HG02623 (cell line): ENCODE measurements at regions not wholly inside any gene's neighbourhood (a gene's known extent, or its start where the extent isn't known, plus 50 kb on each side); places are given as distances from the start of the nearest gene placed in this dataset.
"Not testable (repeated sequence)": the region's sequence is repeated elsewhere in the genome, so short reads cannot be mapped to it uniquely, and the experiment has no call there.

Experiments
- ATAC-seq: cut with Tn5 transposase; IDR thresholded peaks from one replicate; pipeline ENCODE4 v1.9.1; 2021; ENCODE audit warnings: moderate library complexity; ENCODE audit not compliant: unreplicated experiment

GRCh38 chr3:87621667-87622066, 345.3 kb upstream of the POU1F1 start:
- ATAC-seq: no peak

- ATAC-seq: no peak
Observed at GRCh38 chr3:87615506-87615905, 339.1 kb upstream of the POU1F1 start.

- ATAC-seq: no peak
Observed at GRCh38 chr3:87614998-87615397, 338.6 kb upstream of the POU1F1 start.

- ATAC-seq: no peak
Observed at GRCh38 chr3:87607234-87607633, 330.9 kb upstream of the POU1F1 start.

GRCh38 chr3:87595798-87596197, 319.4 kb upstream of the POU1F1 start:
- ATAC-seq: no peak

- no peak for ATAC-seq
Observed at GRCh38 chr3:87581240-87581639, 304.9 kb upstream of the POU1F1 start.

- ATAC-seq: no peak
Observed at GRCh38 chr3:87576752-87577151, 300.4 kb upstream of the POU1F1 start.

- ATAC-seq: no peak
Observed at GRCh38 chr3:87575550-87575949, 299.2 kb upstream of the POU1F1 start.

- ATAC-seq: no peak
Observed at GRCh38 chr3:87568331-87568730, 291.9 kb upstream of the POU1F1 start.

GRCh38 chr3:87564438-87564837, 288.1 kb upstream of the POU1F1 start:
- ATAC-seq: no peak

GRCh38 chr3:87563712-87564111, 287.3 kb upstream of the POU1F1 start:
- no peak for ATAC-seq

GRCh38 chr3:87558492-87558891, 282.1 kb upstream of the POU1F1 start:
- ATAC-seq: no peak

GRCh38 chr3:87555290-87555689, 278.9 kb upstream of the POU1F1 start:
- ATAC-seq: no peak

- no peak for ATAC-seq
Observed at GRCh38 chr3:87553058-87553457, 276.7 kb upstream of the POU1F1 start.

- no peak for ATAC-seq
Observed at GRCh38 chr3:87550892-87551291, 274.5 kb upstream of the POU1F1 start.

GRCh38 chr3:87549208-87549607, 272.8 kb upstream of the POU1F1 start:
- no peak for ATAC-seq

- no peak for ATAC-seq
Observed at GRCh38 chr3:87548271-87548670, 271.9 kb upstream of the POU1F1 start.

GRCh38 chr3:87546216-87546615, 269.8 kb upstream of the POU1F1 start:
- no peak for ATAC-seq

- ATAC-seq: not testable (repeated sequence)
Observed at GRCh38 chr3:87543408-87543807, 267.0 kb upstream of the POU1F1 start.

- no peak for ATAC-seq
Observed at GRCh38 chr3:87541723-87542122, 265.3 kb upstream of the POU1F1 start.

GRCh38 chr3:87538722-87539121, 262.3 kb upstream of the POU1F1 start:
- ATAC-seq: not testable (repeated sequence)

GRCh38 chr3:87509401-87509800, 233.0 kb upstream of the POU1F1 start:
- no peak for ATAC-seq

- no peak for ATAC-seq
Observed at GRCh38 chr3:87508921-87509320, 232.5 kb upstream of the POU1F1 start.

GRCh38 chr3:87507753-87508152, 231.4 kb upstream of the POU1F1 start:
- no peak for ATAC-seq
